ENCODE measurements at regions not wholly inside any gene's neighbourhood (a gene's known extent, or its start where the extent isn't known, plus 50 kb on each side); places are given as distances from the start of the nearest gene placed in this dataset.
A peak's percentile ranks its signal among the peaks of the same experiment; 100 is the strongest.

DNA sequence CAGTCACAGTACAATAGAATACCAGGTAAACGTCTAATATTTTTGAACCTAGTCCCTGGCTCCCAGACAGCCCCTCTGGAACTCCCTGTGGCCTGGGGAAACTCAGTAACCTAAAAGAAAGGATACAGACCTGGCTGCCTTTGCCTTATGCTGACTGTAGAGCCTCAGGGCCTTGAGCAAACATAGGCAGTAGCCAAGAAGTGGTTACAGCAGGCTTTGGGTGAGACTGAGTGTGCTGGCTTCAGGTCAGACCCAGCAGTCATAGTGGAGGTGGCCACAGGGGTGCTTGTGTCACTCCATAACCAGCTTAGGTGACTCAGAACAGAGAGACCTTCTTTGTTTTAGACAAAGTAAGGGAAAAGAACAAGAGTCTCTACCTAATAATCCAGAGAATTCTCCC lies 141.8 kb upstream of the PRDX4 start:
- DNase-seq (ENCODE audit: low read depth) = no peak

DNA sequence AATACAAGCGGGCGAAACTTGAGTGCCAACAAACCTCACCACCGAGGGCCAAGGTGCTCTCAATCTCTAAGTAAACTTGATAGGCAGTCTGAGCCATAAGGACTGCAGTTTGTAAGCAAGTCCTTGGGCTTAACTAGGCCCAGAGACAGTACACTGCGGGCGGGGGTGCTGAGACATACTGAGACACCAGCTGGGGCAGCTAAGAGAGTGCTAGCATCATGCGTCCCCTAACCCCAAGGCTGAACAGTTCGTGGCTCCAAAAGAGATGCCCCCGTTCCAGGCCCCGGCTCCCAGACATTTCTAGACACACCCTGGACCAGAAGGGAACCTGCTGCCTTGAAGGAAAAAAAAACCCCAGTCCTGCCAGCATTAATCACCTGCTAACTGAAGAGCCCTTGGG lies 126.8 kb upstream of the PRDX4 start:
- DNase-seq (ENCODE audit: low read depth) = no peak

DNA sequence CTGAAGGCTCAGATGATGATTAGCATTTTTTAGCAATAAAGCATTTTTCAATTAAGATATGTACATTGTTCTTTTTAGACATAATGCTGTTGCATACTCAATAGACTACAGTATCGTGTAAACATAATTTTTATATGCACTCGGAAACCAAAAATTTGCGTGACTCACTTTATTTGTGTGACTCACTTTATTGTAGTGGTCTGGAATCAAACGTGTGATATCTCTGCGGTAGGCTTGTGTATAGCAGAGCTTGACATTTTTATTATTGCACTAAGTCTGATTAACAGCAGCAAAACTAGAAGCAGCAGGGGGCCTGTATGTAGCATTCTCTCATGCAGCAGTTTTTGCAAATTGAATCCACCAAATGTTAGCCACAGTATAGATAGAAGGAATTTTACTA lies 119.1 kb upstream of the PRDX4 start:
- peak; percentile 36 for DNase-seq (ENCODE audit: low read depth)

DNA sequence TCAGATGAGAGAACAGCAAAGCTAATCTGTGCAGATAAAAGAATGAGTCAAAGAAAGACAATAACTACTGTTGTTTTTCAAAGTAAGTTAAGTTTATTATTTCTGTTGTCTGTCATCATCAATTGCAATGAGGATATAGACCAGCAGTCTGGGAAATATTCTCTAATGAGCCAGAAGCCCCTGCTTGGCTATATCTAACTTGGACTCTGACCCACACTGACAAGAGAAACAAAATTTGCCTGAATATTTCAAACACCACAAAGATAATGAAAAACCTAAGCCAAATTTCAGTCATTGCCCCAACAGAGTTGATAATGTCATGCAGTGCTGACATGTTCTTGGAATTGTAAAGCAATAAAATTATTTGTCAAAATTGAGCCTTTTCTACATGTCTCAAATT lies 115.0 kb upstream of the PRDX4 start:
- DNase-seq (ENCODE audit: low read depth) = no peak

DNA sequence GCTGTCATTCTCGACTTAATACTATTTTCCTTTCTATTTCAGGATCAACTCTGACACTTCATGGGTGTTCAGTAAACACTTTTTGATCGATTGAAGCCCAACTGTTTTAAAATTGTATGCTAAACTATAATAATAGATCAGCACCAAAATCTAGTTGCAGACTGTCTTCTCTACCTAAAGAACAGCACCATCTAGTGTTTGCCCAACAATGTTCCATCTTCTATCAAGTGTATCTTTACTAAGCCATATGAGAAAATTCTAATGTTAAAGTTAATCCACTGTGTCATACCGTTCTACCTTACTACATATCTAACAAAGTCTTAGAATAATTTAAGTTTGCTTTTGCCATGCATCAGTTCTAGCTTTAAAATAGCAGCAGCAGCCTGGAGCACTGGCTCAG lies 113.0 kb upstream of the PRDX4 start:
- DNase-seq (ENCODE audit: low read depth) = peak; percentile 43

DNA sequence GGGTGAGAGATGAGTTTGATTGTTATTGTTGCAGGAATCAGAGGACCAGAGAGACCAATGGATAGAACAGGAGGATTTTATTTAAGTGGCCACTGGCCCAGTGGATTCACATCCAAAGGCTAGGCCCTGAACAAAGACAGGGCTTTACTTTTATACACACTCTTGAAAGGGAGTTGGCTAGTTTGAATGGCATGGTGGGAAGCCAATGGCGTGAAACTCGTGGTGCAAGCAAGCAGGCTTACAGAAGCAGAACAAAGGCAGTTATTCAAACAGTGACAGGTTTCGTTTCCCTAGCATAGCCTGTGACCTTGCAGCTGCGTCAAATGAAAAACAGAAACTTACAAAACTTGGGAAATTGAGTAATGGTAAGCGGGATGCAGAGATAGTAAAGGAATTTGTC lies 110.2 kb upstream of the PRDX4 start:
- DNase-seq (ENCODE audit: low read depth) = no peak

DNA sequence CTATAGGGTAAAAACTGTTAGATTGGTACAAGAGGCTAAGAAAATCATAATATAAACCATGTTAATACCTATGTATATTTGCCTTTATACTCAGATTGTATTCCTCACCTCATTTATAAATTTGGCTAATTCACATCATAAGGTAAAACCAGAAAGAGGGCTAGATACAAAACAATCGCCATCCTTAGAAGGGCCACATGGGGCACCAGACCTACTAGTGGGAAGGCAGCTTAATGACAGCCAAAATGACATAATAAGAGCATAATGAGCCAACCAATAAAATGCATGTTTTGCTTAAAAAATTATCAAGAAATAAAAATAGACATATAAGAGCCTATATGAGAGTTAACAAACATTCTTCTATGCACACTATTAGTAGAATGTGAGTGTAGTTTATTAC lies 107.3 kb upstream of the PRDX4 start:
- DNase-seq (ENCODE audit: low read depth) = no peak

DNA sequence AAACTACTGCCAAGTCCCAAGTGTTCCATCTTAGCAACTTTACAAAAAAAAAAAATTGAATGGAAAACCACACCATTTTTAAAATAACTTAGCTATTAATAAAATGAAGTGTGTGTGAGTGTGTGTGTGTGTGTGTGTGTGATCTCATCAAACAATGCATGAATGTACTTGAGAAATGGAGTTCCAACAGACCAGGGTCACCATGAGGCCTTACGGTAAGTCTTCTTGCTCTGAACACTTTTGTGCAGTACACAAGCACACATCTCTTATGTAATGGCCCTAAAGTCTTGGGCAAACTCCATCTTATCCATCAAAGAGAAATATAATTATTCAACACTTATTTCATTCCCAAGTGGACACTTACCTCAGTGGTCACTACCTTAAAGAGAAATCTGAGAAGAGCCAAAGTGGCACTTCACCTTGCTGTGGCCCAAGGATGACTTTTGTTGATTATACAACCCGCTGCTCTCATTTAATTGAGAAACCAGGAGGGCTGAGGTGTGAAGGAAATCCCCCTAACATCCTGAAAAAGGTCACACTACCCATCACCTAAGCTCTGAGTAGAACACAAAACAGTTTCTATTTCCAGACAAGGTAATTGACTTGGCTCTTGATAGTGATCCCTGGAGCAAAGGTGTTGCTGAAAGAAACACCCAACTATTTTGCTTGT lies 96.5 kb upstream of the PRDX4 start:
- DNase-seq (ENCODE audit: low read depth) = no peak

DNA sequence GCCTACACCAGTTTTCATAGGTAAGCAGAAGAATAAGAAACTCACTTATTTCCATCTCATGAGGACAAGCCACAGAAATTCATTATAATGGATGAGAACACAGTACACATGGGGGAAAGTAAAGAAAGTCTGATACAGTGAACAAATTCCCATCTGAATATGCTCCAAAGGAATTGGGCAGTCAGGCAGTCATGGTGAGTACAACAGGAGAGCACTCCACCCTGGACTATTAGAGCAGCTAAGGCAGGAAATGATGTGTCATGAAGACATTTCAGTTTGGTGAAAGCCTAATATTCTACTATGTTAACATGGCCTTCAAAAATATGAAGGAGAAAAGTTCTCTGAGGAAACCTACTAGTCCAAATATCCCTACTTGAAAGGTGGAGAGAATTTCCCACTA lies 92.0 kb upstream of the PRDX4 start:
- no peak for DNase-seq (ENCODE audit: low read depth)

DNA sequence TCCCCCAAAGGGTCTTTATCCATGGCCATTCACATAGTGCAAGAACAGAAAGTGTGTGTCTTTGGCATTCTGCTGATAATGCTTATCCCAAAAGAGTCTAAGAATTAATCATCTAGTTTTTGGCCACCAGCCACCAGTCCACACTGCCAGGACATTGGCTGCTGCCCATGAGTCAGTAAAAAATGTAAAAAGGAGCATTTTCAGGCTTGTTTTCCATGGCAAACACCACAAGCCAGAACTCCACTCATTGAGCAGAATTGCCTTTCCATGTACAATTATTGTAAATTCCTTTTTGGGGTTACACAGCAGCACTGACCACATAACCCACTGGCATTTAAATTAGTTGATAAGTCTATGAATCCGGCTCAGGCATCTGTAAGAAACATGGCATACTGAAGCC lies 89.2 kb upstream of the PRDX4 start:
- DNase-seq (ENCODE audit: low read depth) = peak; percentile 8

DNA sequence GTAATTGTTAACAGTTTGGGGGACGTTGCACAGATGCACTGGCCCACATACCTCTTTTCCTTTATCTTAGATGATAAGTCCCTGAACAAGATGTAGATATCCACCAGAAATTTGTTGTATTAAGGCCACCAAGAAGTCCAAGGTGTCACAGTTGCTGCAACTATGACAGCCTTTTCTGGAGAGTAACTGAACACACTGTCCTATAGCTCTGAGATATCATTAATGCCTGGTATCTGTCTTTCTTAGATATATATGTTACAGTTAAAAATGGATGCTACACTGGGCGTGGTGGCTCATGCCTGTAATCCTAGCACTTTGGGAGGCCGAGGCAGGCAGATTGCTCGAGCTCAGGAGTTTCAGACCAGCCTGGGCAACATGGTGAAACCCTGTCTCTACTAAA lies 77.8 kb upstream of the PRDX4 start:
- no peak for DNase-seq (ENCODE audit: low read depth)

DNA sequence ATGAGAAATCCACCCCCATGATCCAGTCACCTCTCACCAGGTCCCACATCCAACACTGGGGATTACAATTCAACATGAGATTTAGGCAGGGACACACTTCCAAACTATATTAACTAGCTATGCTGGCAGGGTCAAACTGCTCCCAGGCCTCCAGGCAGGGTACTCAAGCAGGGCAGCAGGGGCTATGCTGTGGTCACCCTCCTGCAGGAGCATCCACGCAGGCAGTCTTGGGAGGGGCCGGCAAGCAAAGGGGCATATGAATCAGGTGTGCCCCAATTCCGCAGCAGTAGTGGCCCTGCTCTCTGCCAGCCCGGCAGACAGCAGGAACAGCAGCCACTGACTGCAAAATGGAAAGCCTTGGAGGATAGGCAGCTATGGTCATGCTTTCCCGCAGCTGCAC lies 74.6 kb upstream of the PRDX4 start:
- no peak for DNase-seq (ENCODE audit: low read depth)

DNA sequence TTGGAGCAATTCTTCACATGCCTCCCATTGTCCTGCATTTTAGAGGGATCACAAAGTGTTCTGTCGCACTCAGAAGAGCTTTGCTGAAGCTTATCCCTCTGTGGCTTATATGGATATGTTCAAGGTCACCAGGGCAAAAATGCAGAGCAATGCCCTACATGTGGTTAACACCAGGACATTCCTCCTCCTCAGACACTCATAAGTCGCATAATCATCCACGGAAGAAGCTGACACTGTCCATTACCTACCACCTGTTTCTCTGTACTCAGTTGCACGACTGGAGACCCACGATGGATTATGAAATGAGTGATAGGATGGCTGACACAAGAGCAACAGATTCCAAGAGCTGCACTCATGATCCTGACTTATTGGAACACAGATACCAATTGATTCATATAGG lies 68.7 kb upstream of the PRDX4 start:
- DNase-seq (ENCODE audit: low read depth) = peak; percentile 26

DNA sequence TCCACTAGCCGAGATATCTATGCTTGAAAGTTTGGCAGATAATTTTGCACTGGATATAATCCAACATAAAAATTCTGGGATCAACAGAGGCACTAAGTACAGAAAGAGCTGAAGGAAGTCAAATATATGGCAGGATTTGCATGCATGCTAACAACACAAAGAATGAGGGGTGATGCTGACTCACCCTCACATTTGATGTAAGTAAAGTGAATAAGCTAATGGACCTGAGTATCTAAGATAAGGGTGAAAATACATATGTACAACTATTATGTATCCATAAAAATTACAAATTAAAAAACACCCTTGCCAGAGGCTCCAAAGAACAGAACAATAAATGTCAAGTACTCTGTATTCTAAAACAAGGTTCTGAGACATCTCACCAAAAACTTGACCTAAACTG lies 63.8 kb upstream of the PRDX4 start:
- DNase-seq (ENCODE audit: low read depth) = no peak

DNA sequence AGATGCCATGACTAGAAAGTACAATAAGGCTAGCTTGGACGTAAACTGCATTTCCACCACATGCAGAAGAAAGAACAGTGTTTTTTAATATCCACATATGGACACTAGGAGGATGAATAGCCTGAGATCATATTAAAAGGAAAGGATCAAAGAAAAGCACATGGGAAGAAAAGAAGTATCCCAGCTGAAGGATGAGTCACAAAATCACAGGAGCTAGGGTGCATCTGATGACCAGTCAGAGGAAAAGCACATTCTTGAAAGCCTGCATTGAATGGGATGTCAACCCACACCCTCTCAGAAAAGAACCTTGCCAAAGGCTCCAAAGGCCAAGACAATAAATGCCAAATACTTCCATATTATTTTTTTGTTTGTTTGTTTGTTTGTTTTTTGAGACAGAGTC lies 56.8 kb upstream of the PRDX4 start:
- no peak for DNase-seq (ENCODE audit: low read depth)

DNA sequence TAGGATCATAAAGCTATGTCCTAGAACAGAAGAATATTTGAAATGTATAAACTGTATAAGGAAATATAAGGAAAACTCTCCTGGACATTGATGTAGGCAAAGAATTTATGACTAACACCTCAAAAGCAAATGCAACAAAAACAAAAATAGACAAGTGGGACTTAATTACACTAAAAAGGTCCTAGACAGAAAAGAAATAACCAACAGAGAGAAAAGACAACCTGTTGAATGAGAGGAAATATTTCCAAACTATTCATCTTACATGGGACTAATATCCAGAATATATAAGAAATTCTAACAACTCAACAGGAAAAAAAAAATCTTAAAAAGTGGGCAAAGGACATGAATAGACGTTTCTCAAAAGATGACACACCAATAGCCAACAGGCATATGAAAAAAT lies 54.4 kb upstream of the PRDX4 start:
- DNase-seq (ENCODE audit: low read depth) = no peak

DNA sequence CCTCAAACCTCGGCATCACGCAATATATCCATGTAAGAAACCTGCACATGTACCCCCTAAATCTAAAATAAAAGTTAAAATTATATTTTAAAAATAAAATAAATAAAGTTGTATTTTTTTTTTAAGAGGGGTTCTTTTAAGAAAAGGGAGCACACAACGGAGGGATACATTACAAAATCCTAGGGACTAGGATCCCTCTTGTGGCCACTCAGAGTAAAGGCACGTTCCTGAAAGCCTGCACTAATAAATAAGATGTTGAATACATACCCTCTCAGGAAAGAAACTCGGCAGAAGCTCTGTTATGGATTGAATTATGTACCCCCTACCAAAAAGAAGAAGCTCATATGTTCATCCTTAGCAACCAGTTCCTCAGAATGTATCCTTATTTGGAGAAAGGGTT lies 50.9 kb upstream of the PRDX4 start:
- DNase-seq (ENCODE audit: low read depth) = peak; percentile 26
